Endothelial cell (in vitro differentiated cells): ENCODE measurements at regions not wholly inside any gene's neighbourhood (a gene's known extent, or its start where the extent isn't known, plus 50 kb on each side); places are given as distances from the start of the nearest gene placed in this dataset.

Source experiments
- DNase-seq: peaks from one replicate; pipeline ENCODE4 v3.0.0; 2021; ENCODE audit warnings: low spot score
- H3K27ac Mint-ChIP-seq: one replicate; pipeline ENCODE4 v1.8.0; 2021; ENCODE audit warnings: mixed read lengths, inconsistent platforms; ENCODE audit not compliant: unreplicated experiment
- H3K27me3 Mint-ChIP-seq: one replicate; pipeline ENCODE4 v1.8.0; 2021; ENCODE audit warnings: mild to moderate bottlenecking, moderate library complexity, mixed read lengths, inconsistent platforms; ENCODE audit not compliant: unreplicated experiment
- H3K36me3 Mint-ChIP-seq: one replicate; pipeline ENCODE4 v1.8.0; 2021; ENCODE audit warnings: mild to moderate bottlenecking, low read depth, mixed read lengths, inconsistent platforms; ENCODE audit not compliant: unreplicated experiment
- H3K4me1 Mint-ChIP-seq: one replicate; pipeline ENCODE4 v1.8.0; 2021; ENCODE audit warnings: mild to moderate bottlenecking, mixed read lengths, inconsistent platforms; ENCODE audit not compliant: unreplicated experiment
- H3K4me3 Mint-ChIP-seq: one replicate; pipeline ENCODE4 v1.8.0; 2021; ENCODE audit warnings: mild to moderate bottlenecking, mixed read lengths, inconsistent platforms; ENCODE audit not compliant: unreplicated experiment
- H3K9me3 Mint-ChIP-seq: one replicate; pipeline ENCODE4 v1.8.0; 2021; ENCODE audit warnings: mixed read lengths, inconsistent platforms; ENCODE audit not compliant: unreplicated experiment
- TF ChIP-seq, protein P1 (sequence below): fragments of 200-600 bp; sonication (generic); IDR thresholded peaks from one replicate; pipeline ENCODE4 v1.5.0; 2021; ENCODE audit warnings: antibody characterized with exemption; ENCODE audit not compliant: unreplicated experiment

DNA sequence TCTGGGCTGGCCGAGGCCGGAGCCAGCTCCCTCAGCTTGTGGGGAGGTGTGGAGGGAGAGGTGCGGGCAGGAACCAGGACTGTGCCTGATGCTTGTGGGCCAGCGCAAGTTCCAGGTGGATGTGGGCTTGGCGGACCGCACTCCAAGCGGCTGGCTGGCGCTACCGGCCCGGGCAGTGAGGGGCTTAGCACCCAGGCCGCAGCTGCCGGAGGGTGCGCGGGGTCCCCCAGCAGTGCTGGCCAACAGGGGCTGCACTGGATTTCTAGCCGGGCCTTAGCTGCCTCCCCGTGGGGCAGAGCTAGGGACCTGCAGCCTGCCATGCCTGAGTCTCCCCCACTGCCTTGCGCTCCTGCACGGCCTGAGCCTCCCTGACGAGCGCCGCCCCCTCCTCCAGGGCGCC, 242.8 kb downstream of the CCSER2 start:
- no peaks in the 10 kb centered on the region for H3K4me1 Mint-ChIP-seq
- no peaks in the 10 kb centered on the region for H3K9me3 Mint-ChIP-seq
- no peaks in the 10 kb centered on the region for H3K36me3 Mint-ChIP-seq
- no peak for DNase-seq
- TF ChIP-seq, protein P1, sequence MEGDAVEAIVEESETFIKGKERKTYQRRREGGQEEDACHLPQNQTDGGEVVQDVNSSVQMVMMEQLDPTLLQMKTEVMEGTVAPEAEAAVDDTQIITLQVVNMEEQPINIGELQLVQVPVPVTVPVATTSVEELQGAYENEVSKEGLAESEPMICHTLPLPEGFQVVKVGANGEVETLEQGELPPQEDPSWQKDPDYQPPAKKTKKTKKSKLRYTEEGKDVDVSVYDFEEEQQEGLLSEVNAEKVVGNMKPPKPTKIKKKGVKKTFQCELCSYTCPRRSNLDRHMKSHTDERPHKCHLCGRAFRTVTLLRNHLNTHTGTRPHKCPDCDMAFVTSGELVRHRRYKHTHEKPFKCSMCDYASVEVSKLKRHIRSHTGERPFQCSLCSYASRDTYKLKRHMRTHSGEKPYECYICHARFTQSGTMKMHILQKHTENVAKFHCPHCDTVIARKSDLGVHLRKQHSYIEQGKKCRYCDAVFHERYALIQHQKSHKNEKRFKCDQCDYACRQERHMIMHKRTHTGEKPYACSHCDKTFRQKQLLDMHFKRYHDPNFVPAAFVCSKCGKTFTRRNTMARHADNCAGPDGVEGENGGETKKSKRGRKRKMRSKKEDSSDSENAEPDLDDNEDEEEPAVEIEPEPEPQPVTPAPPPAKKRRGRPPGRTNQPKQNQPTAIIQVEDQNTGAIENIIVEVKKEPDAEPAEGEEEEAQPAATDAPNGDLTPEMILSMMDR = no peak
- H3K4me3 Mint-ChIP-seq = no peak overlapping the region
- no peak overlapping the region for H3K27ac Mint-ChIP-seq
- H3K27me3 Mint-ChIP-seq = no peaks in the 10 kb centered on the region

DNA sequence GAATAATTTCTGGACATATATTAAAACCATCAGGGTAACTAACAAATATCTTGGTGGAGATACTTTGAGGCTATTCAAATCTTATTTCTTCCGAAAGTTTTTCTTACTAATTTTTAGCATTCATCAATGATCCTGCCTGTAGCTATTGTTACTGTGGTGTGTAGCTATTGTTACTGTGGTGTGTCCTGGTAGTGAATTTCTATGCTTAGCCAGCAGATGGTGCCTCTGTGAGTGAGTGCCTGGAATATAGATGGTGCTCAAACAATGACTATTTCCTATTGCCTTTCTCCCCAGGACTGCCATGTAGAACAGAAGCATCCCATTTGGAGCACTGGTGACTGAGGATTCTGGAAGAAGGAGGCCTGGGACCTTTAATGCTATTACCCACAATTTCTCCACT, 245.7 kb downstream of the CCSER2 start:
- no peaks in the 10 kb centered on the region for H3K27me3 Mint-ChIP-seq
- no peaks in the 10 kb centered on the region for H3K9me3 Mint-ChIP-seq
- H3K4me1 Mint-ChIP-seq = no peaks in the 10 kb centered on the region
- DNase-seq = no peak
- no peak overlapping the region for H3K4me3 Mint-ChIP-seq
- H3K36me3 Mint-ChIP-seq = no peaks in the 10 kb centered on the region
- H3K27ac Mint-ChIP-seq = no peak overlapping the region
- TF ChIP-seq, protein P1 = no peak

DNA sequence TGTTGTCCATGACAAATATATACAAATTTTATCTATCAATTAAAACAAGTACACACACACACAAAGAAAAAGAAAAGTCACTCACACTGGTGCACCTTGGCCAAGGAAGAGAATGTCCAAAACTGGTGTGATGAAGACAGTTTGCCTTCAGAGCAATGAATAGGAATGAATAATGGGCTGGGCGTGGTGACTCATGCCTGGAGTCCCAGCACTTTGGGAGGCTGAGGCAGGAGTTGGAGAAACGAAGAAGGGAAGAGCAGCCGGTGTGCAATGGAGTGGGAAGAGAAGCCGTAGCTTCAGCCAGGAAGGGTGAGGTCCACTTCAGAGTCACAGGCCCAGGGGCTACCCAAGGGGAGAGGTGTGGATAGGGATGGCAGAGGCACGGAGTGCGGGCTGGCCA, 253.6 kb downstream of the CCSER2 start:
- TF ChIP-seq, protein P1 = no peak

DNA sequence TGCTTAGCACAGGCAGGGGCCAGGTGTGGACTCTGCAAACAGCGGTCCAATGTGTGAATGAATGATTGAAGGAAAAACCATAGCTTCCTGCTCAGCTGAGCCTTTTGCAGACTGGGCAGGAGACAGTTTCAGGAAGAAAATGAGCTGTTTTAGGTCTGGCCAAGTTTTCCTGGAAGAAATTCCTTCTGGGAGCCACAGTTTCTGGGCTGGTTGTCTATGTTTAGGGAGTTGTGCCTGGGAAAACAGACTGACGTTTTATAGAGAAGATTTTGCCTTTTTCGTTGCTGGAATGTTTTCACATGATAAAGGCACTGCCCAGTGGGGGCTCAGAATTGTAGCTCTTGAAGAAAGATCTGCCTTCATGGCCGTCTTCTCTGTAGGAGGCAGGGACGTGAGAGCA, 255.1 kb downstream of the CCSER2 start:
- TF ChIP-seq, protein P1 = no peak
- Mint-ChIP-seq H3K27me3 (peaks cover 4% of the 10 kb centered on the region), H3K4me3 (no peak overlapping the region), H3K27ac (no peak overlapping the region), H3K36me3 (no peaks in the 10 kb centered on the region), H3K9me3 (no peaks in the 10 kb centered on the region), H3K4me1 (no peaks in the 10 kb centered on the region)
- DNase-seq = no peak

More for the DNA sequence above, 253.6 kb downstream of the CCSER2 start:
- no peaks in the 10 kb centered on the region for H3K36me3 Mint-ChIP-seq
- no peak overlapping the region for H3K4me3 Mint-ChIP-seq
- no peak for DNase-seq
- H3K27ac Mint-ChIP-seq = no peak overlapping the region
- H3K27me3 Mint-ChIP-seq = no peaks in the 10 kb centered on the region
- no peaks in the 10 kb centered on the region for H3K9me3 Mint-ChIP-seq
- H3K4me1 Mint-ChIP-seq = no peaks in the 10 kb centered on the region

DNA sequence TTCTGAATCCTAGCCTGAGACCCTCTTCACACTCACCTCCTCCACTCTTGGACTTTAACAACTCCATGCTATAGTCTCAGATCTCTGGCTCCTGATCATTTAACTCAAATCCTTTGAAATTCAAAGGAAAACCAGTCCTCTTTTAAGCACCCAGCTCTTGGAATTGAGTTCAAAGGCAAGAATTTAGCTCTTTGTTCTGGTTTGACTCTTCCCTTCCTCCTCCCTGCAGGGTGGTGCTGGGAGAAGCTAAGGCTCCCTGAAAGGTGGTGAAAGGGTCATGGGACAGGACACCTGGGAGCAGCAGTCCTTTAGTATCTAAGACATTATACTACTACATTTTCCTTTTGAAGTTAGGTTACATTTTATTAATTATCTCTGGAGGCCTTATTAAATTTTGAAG, 259.4 kb downstream of the CCSER2 start:
- no peak for DNase-seq
- H3K36me3 Mint-ChIP-seq = no peaks in the 10 kb centered on the region
- TF ChIP-seq, protein P1 = no peak
- no peaks in the 10 kb centered on the region for H3K9me3 Mint-ChIP-seq
- no peaks in the 10 kb centered on the region for H3K4me1 Mint-ChIP-seq
- no peak overlapping the region for H3K27ac Mint-ChIP-seq
- H3K4me3 Mint-ChIP-seq = no peak overlapping the region
- H3K27me3 Mint-ChIP-seq = peaks cover 4% of the 10 kb centered on the region
